GM06990 (cell line): ENCODE measurements at regions not wholly inside any gene's neighbourhood (a gene's known extent, or its start where the extent isn't known, plus 50 kb on each side); places are given as distances from the start of the nearest gene placed in this dataset.

Experiments
- DNase-seq: peaks from one replicate; pipeline ENCODE4 v3.0.0-alpha.2; 2011; ENCODE audit not compliant: insufficient read length; ENCODE audit errors: extremely low read depth
- H3K27me3 ChIP-seq: replicated peaks from 2 replicates; pipeline ENCODE4 v1.6.0; 2011; ENCODE audit warnings: low read length; ENCODE audit not compliant: control insufficient read depth, insufficient read depth
- H3K36me3 ChIP-seq: 2 replicates; pipeline ENCODE4 v1.5.1; 2011; ENCODE audit warnings: low read length; ENCODE audit not compliant: control insufficient read depth, insufficient read depth
- H3K4me3 ChIP-seq: replicated peaks from 2 replicates; pipeline ENCODE4 v1.5.1; 2011; ENCODE audit warnings: low read depth, mild to moderate bottlenecking, control low read depth, low read length
- TF ChIP-seq, protein P1 (sequence below): IDR thresholded peaks from 2 replicates; pipeline ENCODE4 v1.5.1; 2011; ENCODE audit warnings: low read length, control low read depth, mild to moderate bottlenecking, inconsistent platforms; ENCODE audit not compliant: insufficient read depth, poor library complexity, severe bottlenecking

DNA sequence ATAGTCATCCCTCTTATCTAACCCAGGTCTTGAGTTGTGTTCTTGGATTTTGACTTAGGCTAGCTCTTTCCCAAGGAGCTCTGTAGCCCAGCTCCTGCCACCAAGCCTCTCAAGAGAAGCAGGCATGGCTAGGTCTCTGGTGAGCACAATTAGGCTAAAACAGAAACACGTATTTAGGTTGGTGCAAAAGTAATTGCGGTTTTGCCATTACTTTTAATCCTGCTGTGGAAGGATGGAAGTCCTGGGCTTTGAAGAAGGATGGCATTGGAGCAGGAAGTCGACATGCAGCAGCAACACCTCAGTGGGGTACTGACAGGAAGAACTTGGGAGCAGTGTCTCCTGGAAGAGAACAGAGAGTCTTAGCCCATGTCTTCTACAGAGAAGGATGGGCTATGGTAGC, 80.0 kb upstream of the CCDC190 start:
- DNase-seq = no peak
- H3K36me3 ChIP-seq = no peaks in the 10 kb centered on the region
- TF ChIP-seq, protein P1, sequence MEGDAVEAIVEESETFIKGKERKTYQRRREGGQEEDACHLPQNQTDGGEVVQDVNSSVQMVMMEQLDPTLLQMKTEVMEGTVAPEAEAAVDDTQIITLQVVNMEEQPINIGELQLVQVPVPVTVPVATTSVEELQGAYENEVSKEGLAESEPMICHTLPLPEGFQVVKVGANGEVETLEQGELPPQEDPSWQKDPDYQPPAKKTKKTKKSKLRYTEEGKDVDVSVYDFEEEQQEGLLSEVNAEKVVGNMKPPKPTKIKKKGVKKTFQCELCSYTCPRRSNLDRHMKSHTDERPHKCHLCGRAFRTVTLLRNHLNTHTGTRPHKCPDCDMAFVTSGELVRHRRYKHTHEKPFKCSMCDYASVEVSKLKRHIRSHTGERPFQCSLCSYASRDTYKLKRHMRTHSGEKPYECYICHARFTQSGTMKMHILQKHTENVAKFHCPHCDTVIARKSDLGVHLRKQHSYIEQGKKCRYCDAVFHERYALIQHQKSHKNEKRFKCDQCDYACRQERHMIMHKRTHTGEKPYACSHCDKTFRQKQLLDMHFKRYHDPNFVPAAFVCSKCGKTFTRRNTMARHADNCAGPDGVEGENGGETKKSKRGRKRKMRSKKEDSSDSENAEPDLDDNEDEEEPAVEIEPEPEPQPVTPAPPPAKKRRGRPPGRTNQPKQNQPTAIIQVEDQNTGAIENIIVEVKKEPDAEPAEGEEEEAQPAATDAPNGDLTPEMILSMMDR = no peak

GRCh38 chr1:162939035-162939434, 78.1 kb upstream of the CCDC190 start:
- Histone ChIP-seq H3K4me3 (no peak overlapping the region), H3K36me3 (no peaks in the 10 kb centered on the region), H3K27me3 (no peaks in the 10 kb centered on the region; the same call in 1 of the 2 replicates)
- TF ChIP-seq, protein P1 = peak; percentile 21
- DNase-seq = no peak

More for the DNA sequence above, 80.0 kb upstream of the CCDC190 start:
- Histone ChIP-seq H3K4me3 (no peak overlapping the region), H3K27me3 (no peaks in the 10 kb centered on the region; the same call in 1 of the 2 replicates)

- no peak for DNase-seq
- no peak overlapping the region for H3K4me3 ChIP-seq
- TF ChIP-seq, protein P1 = no peak
- no peaks in the 10 kb centered on the region; the same call in 1 of the 2 replicates for H3K27me3 ChIP-seq
- no peaks in the 10 kb centered on the region for H3K36me3 ChIP-seq
These were observed 76.9 kb upstream of the CCDC190 start for GRCh38 chr1:162937716-162938395.

DNA sequence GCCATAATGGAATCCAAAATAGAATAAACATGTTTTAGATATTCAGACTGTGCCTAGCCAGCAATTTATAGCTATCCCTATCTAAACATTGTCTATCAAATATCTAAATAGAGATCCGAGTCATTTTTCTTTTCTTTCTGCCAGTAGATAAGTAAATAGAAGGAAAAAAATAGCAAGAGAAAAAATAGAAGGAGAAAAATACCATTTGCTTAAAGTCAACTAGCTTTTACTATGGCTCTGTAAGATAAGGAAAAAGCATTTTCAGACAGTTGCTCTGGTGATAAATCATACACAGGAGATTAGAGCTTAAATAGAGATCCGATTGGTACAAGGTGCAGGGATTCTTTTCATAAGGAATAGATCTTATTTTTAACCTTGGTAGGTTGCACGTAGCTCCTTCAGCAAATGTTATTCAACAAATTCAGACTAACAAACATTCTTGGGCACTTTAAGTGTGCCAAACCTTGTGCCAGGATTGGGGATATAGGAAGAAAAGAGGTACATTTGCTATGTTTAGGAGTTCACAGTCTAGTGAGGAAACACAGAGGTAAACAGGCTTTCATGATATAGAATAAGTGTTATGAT, 70.1 kb upstream of the CCDC190 start:
- Histone ChIP-seq H3K4me3 (no peak overlapping the region), H3K27me3 (no peaks in the 10 kb centered on the region; the same call in 1 of the 2 replicates), H3K36me3 (no peaks in the 10 kb centered on the region)
- DNase-seq = no peak
- TF ChIP-seq, protein P1 = no peak

- no peaks in the 10 kb centered on the region; the same call in 1 of the 2 replicates for H3K27me3 ChIP-seq
- H3K36me3 ChIP-seq = no peaks in the 10 kb centered on the region
- TF ChIP-seq, protein P1 = no peak
- no peak for DNase-seq
- H3K4me3 ChIP-seq = no peak overlapping the region
These were observed 69.6 kb upstream of the CCDC190 start for GRCh38 chr1:162930532-162930931.
